ENCODE measurements at regions not wholly inside any gene's neighbourhood (a gene's known extent, or its start where the extent isn't known, plus 50 kb on each side); places are given as distances from the start of the nearest gene placed in this dataset.
"Not testable (repeated sequence)": the region's sequence is repeated elsewhere in the genome, so short reads cannot be mapped to it uniquely, and the experiment has no call there.

GRCh38 chr3:87797872-87798566 lies 260.8 kb downstream of the CGGBP1 start:
- peak overlapping the region in 1 of 21 experiments; percentile 15 for H3K27ac ChIP-seq
- H3K4me3 ChIP-seq, result no peak overlapping the region

- Histone ChIP-seq H3K27ac (no peak overlapping the region), H3K4me3 (no peak overlapping the region)
Observed at GRCh38 chr3:87796843-87797185, 262.0 kb downstream of the CGGBP1 start.

- no peak overlapping the region for H3K27ac ChIP-seq
- H3K4me3 ChIP-seq, result no peak overlapping the region
Observed at GRCh38 chr3:87796137-87796842, 262.5 kb downstream of the CGGBP1 start.

- no peak overlapping the region for H3K4me3 ChIP-seq
- H3K27ac ChIP-seq, result no peak overlapping the region
Observed at GRCh38 chr3:87795701-87796100, 263.1 kb downstream of the CGGBP1 start.

GRCh38 chr3:87793337-87793877 lies 265.4 kb downstream of the CGGBP1 start:
- Histone ChIP-seq H3K27ac (peak overlapping the region in 6 of 21 experiments; percentile 13 to 74 (median 32)), H3K4me3 (peak overlapping the region in 6 of 7 experiments; percentile 14 to 40 (median 24))

- peak within 1 kb of the TSS; percentile 14 to 40 (median 21) for H3K4me3 ChIP-seq
Observed at GRCh38 chr3:87792534-87793336, 266.1 kb downstream of the CGGBP1 start, which contains the start of gene HTR1F. Gene HTR1F (plus strand): TSS chr3:87792706.

GRCh38 chr3:87792198-87792533 lies 266.6 kb downstream of the CGGBP1 start:
- peak overlapping the region in 6 of 7 experiments; percentile 14 to 40 (median 24) for H3K4me3 ChIP-seq
- peak overlapping the region in 4 of 21 experiments; percentile 14 to 74 (median 48) for H3K27ac ChIP-seq

More at GRCh38 chr3:87792534-87793336, 266.1 kb downstream of the CGGBP1 start, which contains the start of gene HTR1F:
- peak within 1 kb of the TSS in 11 of 21 experiments; percentile 11 to 74 (median 40) for H3K27ac ChIP-seq

- H3K4me3 ChIP-seq, result no peak overlapping the region
- H3K27ac ChIP-seq, result no peak overlapping the region
Observed at GRCh38 chr3:87791248-87792027, 267.4 kb downstream of the CGGBP1 start.

- not testable (repeated sequence) for H3K27ac ChIP-seq
Observed at GRCh38 chr3:87789049-87789448, 269.8 kb downstream of the CGGBP1 start.

GRCh38 chr3:87788516-87788915 lies 270.3 kb downstream of the CGGBP1 start:
- no peak overlapping the region for H3K27ac ChIP-seq
- no peak overlapping the region for H3K4me3 ChIP-seq

More at GRCh38 chr3:87789049-87789448, 269.8 kb downstream of the CGGBP1 start:
- H3K4me3 ChIP-seq, result not testable (repeated sequence)

GRCh38 chr3:87780811-87781210 lies 278.0 kb downstream of the CGGBP1 start:
- Histone ChIP-seq H3K4me3 (no peak overlapping the region), H3K27ac (no peak overlapping the region)

GRCh38 chr3:87778876-87779275 lies 279.9 kb downstream of the CGGBP1 start:
- H3K4me3 ChIP-seq, result no peak overlapping the region
- no peak overlapping the region for H3K27ac ChIP-seq

- H3K27ac ChIP-seq, result no peak overlapping the region
- no peak overlapping the region for H3K4me3 ChIP-seq
Observed at GRCh38 chr3:87771337-87772192, 287.2 kb downstream of the CGGBP1 start.

GRCh38 chr3:87766721-87767120 lies 292.1 kb downstream of the CGGBP1 start:
- H3K27ac ChIP-seq, result no peak overlapping the region
- no peak overlapping the region for H3K4me3 ChIP-seq

- no peak overlapping the region for H3K27ac ChIP-seq
- no peak overlapping the region for H3K4me3 ChIP-seq
Observed at GRCh38 chr3:87765256-87765655, 293.5 kb downstream of the CGGBP1 start.

GRCh38 chr3:87761795-87762194 lies 297.0 kb downstream of the CGGBP1 start:
- H3K27ac ChIP-seq, result no peak overlapping the region
- no peak overlapping the region for H3K4me3 ChIP-seq

GRCh38 chr3:87761341-87761740 lies 297.5 kb downstream of the CGGBP1 start:
- Histone ChIP-seq H3K27ac (no peak overlapping the region), H3K4me3 (no peak overlapping the region)

- Histone ChIP-seq H3K4me3 (no peak overlapping the region), H3K27ac (no peak overlapping the region)
Observed at GRCh38 chr3:87756616-87757015, 302.2 kb downstream of the CGGBP1 start.

Measured in skin epidermis (tissue), 12 donors.